ENCODE measurements at regions not wholly inside any gene's neighbourhood (a gene's known extent, or its start where the extent isn't known, plus 50 kb on each side); places are given as distances from the start of the nearest gene placed in this dataset.

GRCh38 chr3:148008591-148008990 is 599.4 kb downstream of the ZIC1 start:
- CTCF ChIA-PET: no interaction called here
- no peaks in the 10 kb centered on the region for H3K36me3 Mint-ChIP-seq
- no peak for DNase-seq
- H3K9me3 Mint-ChIP-seq: peaks cover 3% of the 10 kb centered on the region
- H3K27me3 Mint-ChIP-seq: no peaks in the 10 kb centered on the region
- H3K4me3 Mint-ChIP-seq: no peak overlapping the region
- H3K27ac Mint-ChIP-seq: no peak overlapping the region
- H3K4me1 Mint-ChIP-seq: no peaks in the 10 kb centered on the region

DNA sequence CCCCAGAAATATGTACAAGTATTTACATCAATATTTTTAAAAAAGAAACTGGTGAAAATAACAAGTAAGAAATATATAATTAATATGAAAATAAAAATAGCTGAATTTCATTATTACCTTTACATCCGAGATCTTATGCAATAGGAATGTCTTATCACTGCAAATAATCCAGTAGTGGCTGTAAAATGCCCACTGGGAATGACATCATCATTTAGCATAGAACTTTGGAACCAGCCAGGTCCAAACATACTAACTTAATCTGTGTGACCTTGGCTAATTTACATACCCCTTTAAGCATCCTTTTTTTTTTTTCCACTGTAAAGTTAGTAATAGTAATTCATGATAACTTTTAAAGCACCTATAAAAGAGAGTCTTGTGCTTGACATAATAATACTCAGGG is 611.7 kb downstream of the ZIC1 start:
- no peak overlapping the region for H3K4me3 Mint-ChIP-seq
- no peak overlapping the region for H3K27ac Mint-ChIP-seq
- H3K9me3 Mint-ChIP-seq: peaks cover 12% of the 10 kb centered on the region
- no peak for DNase-seq
- no peaks in the 10 kb centered on the region for H3K4me1 Mint-ChIP-seq
- no peaks in the 10 kb centered on the region for H3K27me3 Mint-ChIP-seq
- H3K36me3 Mint-ChIP-seq: no peaks in the 10 kb centered on the region
- CTCF ChIA-PET: no interaction called here

DNA sequence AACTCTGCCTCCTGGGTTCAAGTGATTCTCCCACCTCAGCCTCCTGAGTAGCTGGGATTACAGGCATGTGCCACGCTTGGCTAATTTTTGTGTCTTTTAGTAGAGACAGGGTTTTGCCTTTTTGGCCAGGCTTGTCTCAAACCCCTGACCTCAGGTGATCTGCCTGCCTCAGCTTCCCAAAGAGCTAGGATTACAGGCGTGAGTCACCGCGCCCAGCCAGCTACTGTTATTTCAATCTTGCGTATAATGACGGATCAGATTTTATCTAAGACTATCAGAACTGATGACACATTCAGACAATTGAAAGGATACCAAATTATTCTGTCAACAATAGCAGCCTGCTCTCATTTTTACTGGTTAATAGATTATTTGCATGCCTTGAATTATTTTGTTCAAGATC is 612.2 kb downstream of the ZIC1 start:
- Mint-ChIP-seq H3K36me3 (no peaks in the 10 kb centered on the region), H3K4me3 (no peak overlapping the region), H3K4me1 (no peaks in the 10 kb centered on the region), H3K27me3 (no peaks in the 10 kb centered on the region), H3K9me3 (peaks cover 12% of the 10 kb centered on the region), H3K27ac (no peak overlapping the region)
- DNase-seq: no peak
- CTCF ChIA-PET: no interaction called here

DNA sequence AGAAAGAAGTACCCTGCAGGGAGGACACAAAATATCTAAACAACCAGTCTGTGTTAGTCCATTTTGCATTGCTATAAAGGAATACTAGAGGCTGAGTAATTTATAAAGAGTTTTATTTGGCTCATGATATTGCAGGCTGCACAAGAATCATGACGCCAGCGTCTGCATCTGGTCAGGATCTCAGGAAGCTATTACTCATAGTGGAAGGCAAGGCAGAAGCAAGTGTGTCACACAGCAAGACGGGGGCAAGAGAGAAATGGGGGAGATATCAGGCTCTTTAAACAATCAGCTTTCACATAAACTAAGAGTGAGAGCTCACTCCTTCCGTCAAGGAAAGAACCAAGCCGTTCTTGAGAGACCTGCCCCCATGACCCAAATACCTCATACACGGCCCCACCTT is 614.8 kb downstream of the ZIC1 start:
- Mint-ChIP-seq H3K27ac (no peak overlapping the region), H3K4me1 (no peaks in the 10 kb centered on the region), H3K27me3 (no peaks in the 10 kb centered on the region), H3K9me3 (peaks cover 10% of the 10 kb centered on the region), H3K36me3 (no peaks in the 10 kb centered on the region), H3K4me3 (no peak overlapping the region)
- CTCF ChIA-PET: no interaction called here
- DNase-seq: no peak

DNA sequence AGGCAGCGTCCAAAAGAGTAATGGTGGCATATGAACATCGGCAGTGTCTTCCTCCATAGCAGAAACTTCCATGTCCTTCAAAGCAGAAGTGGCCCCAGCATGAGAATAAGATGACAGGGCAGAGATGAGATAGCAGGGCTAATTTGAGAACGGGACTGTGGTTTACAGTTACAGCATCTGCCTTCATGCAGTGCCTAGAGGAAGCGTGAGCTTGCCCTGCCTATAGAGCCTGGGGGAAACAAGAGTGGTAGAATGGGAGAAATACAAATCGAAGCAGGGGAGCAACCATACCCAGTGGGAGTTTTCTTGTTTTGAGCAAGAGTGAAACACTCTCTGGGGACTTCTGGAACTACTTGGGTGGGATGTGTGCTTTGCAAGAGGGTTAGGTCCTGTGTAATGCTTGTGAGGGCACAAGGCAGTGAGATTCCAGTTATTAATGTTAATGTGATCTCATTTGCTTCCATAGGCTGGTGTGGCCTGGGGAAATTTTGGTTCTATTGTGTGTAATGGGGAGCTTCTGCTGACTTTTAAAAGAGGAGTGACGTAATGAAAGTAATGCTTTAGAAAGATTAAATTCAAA is 616.9 kb downstream of the ZIC1 start:
- DNase-seq: no peak
- Mint-ChIP-seq H3K9me3 (peaks cover 8% of the 10 kb centered on the region), H3K27me3 (no peaks in the 10 kb centered on the region), H3K27ac (no peak overlapping the region), H3K36me3 (no peaks in the 10 kb centered on the region), H3K4me3 (no peak overlapping the region), H3K4me1 (no peaks in the 10 kb centered on the region)
- CTCF ChIA-PET: no interaction called here

- H3K36me3 Mint-ChIP-seq: no peaks in the 10 kb centered on the region
- CTCF ChIA-PET: no interaction called here
- H3K27ac Mint-ChIP-seq: no peak overlapping the region
- no peaks in the 10 kb centered on the region for H3K4me1 Mint-ChIP-seq
- H3K27me3 Mint-ChIP-seq: no peaks in the 10 kb centered on the region
- H3K4me3 Mint-ChIP-seq: no peak overlapping the region
- DNase-seq: no peak
- H3K9me3 Mint-ChIP-seq: peaks cover 4% of the 10 kb centered on the region
Measured at GRCh38 chr3:148030975-148031374, 621.8 kb downstream of the ZIC1 start.

- Mint-ChIP-seq H3K4me1 (no peaks in the 10 kb centered on the region), H3K9me3 (peaks cover 10% of the 10 kb centered on the region), H3K27me3 (no peaks in the 10 kb centered on the region), H3K4me3 (no peak overlapping the region), H3K27ac (no peak overlapping the region), H3K36me3 (no peaks in the 10 kb centered on the region)
- CTCF ChIA-PET: no interaction called here
- DNase-seq: no peak
Measured at GRCh38 chr3:148034353-148034752, 625.2 kb downstream of the ZIC1 start.

GRCh38 chr3:148036331-148036876 is 627.2 kb downstream of the ZIC1 start:
- H3K4me1 Mint-ChIP-seq: no peaks in the 10 kb centered on the region

DNA sequence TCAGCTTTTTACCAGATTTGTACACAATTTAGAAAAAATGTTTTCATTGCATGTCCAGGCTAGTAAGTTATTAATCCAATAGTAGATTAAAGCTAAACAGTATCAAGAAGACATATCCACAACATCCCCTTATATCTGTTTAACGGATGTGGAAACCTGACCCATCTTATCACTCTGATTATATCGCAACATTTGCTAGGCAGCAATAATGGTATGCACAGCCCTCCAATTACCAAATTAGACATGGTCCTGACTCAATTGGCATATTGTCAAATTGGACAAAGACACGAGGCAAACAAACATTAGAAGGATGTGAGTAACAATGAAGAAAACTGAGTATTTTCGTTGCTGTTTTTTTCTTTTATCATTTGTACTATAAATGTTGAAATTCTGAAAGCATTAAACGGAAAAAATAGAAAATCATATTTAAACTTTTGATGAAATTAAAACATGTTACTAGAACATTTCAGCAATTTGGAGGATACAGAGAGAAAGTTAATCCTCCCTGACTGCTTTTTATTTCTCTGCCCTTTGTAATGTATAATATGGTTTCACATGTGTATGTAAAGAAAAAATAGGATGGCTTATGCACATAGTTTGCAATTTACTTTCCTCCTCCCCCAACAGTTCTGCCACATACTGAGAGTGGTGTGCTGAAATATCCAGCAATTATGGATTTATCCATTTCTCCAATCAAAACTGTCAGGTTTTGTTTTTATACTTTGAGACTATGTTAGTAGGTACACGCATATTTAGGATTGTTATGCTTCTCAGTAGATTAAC is 633.7 kb downstream of the ZIC1 start:
- H3K27me3 Mint-ChIP-seq: no peaks in the 10 kb centered on the region
- DNase-seq: no peak
- no peak overlapping the region for H3K4me3 Mint-ChIP-seq
- no peak overlapping the region for H3K27ac Mint-ChIP-seq
- H3K9me3 Mint-ChIP-seq: peaks cover 4% of the 10 kb centered on the region
- no peaks in the 10 kb centered on the region for H3K36me3 Mint-ChIP-seq
- CTCF ChIA-PET: no interaction called here
- H3K4me1 Mint-ChIP-seq: no peaks in the 10 kb centered on the region

More at GRCh38 chr3:148036331-148036876, 627.2 kb downstream of the ZIC1 start:
- H3K9me3 Mint-ChIP-seq: peaks cover 9% of the 10 kb centered on the region
- H3K36me3 Mint-ChIP-seq: no peaks in the 10 kb centered on the region
- no peak for DNase-seq
- no peak overlapping the region for H3K27ac Mint-ChIP-seq
- no peaks in the 10 kb centered on the region for H3K27me3 Mint-ChIP-seq
- CTCF ChIA-PET: no interaction called here
- H3K4me3 Mint-ChIP-seq: no peak overlapping the region

DNA sequence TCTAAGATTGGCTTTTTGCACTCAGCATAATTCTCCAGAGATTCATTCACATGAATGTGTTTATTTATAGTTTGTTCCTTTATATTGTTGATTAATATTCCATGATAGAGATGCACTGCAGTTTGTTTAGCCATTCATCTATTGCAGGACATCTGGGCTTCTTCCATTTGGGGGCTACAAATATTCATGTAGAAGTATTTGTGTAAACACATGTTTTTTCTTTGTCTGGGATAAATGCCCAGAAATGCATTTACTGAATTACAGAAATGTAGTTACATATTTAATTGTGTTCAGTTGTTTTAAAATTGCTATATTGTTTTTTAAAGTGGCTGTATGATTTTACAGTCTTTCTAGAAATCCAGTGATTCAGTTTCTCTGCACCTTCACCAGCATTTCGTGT is 635.0 kb downstream of the ZIC1 start:
- DNase-seq: no peak
- no peak overlapping the region for H3K4me3 Mint-ChIP-seq
- CTCF ChIA-PET: no interaction called here

GRCh38 chr3:148054999-148055398 is 642.7 kb upstream of the AGTR1 start:
- no peak overlapping the region for H3K27ac Mint-ChIP-seq
- H3K9me3 Mint-ChIP-seq: peaks cover 2% of the 10 kb centered on the region
- H3K4me3 Mint-ChIP-seq: no peak overlapping the region
- H3K27me3 Mint-ChIP-seq: no peaks in the 10 kb centered on the region
- H3K36me3 Mint-ChIP-seq: no peaks in the 10 kb centered on the region
- CTCF ChIA-PET: no interaction called here
- no peak for DNase-seq
- H3K4me1 Mint-ChIP-seq: no peaks in the 10 kb centered on the region

More for the DNA sequence above, 635.0 kb downstream of the ZIC1 start:
- H3K4me1 Mint-ChIP-seq: no peaks in the 10 kb centered on the region
- no peaks in the 10 kb centered on the region for H3K36me3 Mint-ChIP-seq
- H3K27me3 Mint-ChIP-seq: no peaks in the 10 kb centered on the region
- no peak overlapping the region for H3K27ac Mint-ChIP-seq
- peaks cover 4% of the 10 kb centered on the region for H3K9me3 Mint-ChIP-seq

DNA sequence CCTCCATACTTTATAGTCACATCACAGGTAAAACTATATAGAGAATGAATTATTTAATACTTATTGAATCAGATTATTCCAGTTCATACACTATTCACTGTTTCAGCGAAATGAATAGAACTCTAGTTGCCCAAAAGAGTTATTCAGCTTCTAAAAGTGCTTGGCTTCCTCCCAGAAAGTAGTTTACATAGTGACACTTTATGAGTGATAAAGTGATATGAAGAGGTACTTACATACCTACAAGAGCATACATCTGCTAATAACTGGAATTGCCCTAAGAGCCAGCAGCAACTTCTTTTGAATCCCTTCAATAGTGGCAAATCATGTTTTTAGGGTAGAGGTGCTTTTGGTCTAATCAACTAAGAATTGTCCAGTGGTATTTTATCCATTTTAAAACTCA is 635.1 kb upstream of the AGTR1 start:
- H3K4me1 Mint-ChIP-seq: no peaks in the 10 kb centered on the region
- H3K36me3 Mint-ChIP-seq: no peaks in the 10 kb centered on the region
- peaks cover 3% of the 10 kb centered on the region for H3K9me3 Mint-ChIP-seq
- H3K27ac Mint-ChIP-seq: no peak overlapping the region
- no peak for DNase-seq
- CTCF ChIA-PET: no interaction called here
- no peak overlapping the region for H3K4me3 Mint-ChIP-seq
- H3K27me3 Mint-ChIP-seq: no peaks in the 10 kb centered on the region

- no peaks in the 10 kb centered on the region for H3K36me3 Mint-ChIP-seq
- no peak for DNase-seq
- H3K27ac Mint-ChIP-seq: no peak overlapping the region
- H3K9me3 Mint-ChIP-seq: no peaks in the 10 kb centered on the region
- no peaks in the 10 kb centered on the region for H3K4me1 Mint-ChIP-seq
- no peak overlapping the region for H3K4me3 Mint-ChIP-seq
- H3K27me3 Mint-ChIP-seq: no peaks in the 10 kb centered on the region
- CTCF ChIA-PET: no interaction called here
Measured at GRCh38 chr3:148066802-148067201, 630.9 kb upstream of the AGTR1 start.

- Mint-ChIP-seq H3K27me3 (no peaks in the 10 kb centered on the region), H3K36me3 (no peaks in the 10 kb centered on the region), H3K4me1 (no peaks in the 10 kb centered on the region), H3K4me3 (no peak overlapping the region), H3K9me3 (no peaks in the 10 kb centered on the region), H3K27ac (no peak overlapping the region)
- no peak for DNase-seq
- CTCF ChIA-PET: no interaction called here
Measured at GRCh38 chr3:148068466-148068865, 629.2 kb upstream of the AGTR1 start.

DNA sequence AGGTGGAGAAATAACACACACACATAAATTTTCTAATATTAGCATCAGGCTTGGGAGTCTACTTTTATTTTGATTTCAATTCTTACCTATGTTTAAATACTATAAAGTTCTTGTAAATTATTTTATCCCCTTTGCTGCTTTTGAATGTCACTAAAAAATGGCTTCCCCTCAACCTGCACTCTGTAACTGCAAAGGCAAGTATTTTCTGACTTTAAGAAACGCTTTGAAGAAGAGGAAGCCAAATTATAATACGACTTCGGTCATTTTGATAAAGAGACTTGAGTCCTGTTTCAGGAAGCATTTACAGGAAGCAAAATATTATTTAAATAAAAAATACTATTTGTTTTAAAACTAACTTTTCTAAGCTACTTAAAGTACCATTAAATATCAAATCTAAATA is 627.7 kb upstream of the AGTR1 start:
- Mint-ChIP-seq H3K36me3 (no peaks in the 10 kb centered on the region), H3K4me1 (no peaks in the 10 kb centered on the region), H3K4me3 (no peak overlapping the region), H3K9me3 (no peaks in the 10 kb centered on the region), H3K27ac (no peak overlapping the region), H3K27me3 (no peaks in the 10 kb centered on the region)
- DNase-seq: no peak
- CTCF ChIA-PET: no interaction called here
